ENCODE measurements at regions not wholly inside any gene's neighbourhood (a gene's known extent, or its start where the extent isn't known, plus 50 kb on each side); places are given as distances from the start of the nearest gene placed in this dataset.

DNA sequence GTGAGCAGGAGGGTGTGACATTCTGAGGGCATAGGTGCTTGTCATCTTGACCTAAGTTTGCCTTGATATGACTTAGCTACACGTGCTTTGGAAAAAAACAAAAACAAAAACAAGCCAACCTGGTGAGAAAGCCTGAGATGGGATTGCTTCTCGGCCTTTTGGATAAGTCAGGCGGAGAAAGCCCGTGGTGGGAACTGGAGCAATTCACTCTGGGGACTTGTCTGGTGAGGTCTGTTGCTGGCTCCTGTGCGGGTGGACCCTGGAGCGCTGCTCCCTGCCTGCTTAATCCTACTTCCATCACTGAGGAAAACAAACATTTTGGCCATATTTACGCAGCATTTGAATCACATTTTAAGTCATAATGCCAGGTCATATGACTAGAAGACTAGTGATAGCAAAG is 100.3 kb downstream of the SNX19 start:
- Histone ChIP-seq H3K27me3 (ENCODE audit: insufficient read depth, poor library complexity, severe bottlenecking) (peaks cover 2% of the 10 kb centered on the region), H3K27ac (replicated peaks) (no peak overlapping the region), H3K4me3 (replicated peaks; ENCODE audit: insufficient read depth, low read length) (no peak overlapping the region)
- no peak for DNase-seq (ENCODE audit: low read depth in 1 of 2, low spot score in 1 of 2)
- no peak for TF ChIP-seq GABPA (IDR thresholded peaks at IDR 0.05; ENCODE audit: low read depth)
- no peak for TF ChIP-seq REST (IDR thresholded peaks at IDR 0.05; ENCODE audit: insufficient replicate concordance, low read depth)
- TF ChIP-seq CTCF (IDR thresholded peaks at IDR 0.05; ENCODE audit: insufficient read depth, low read length), result no peak
- no peak for TF ChIP-seq POLR2AphosphoS5 (IDR thresholded peaks at IDR 0.05; ENCODE audit: low read depth)
- no peak for TF ChIP-seq SPI1 (IDR thresholded peaks at IDR 0.05; ENCODE audit: borderline replicate concordance, low read depth)

GRCh38 chr11:130816546-130817329 is 99.5 kb downstream of the SNX19 start:
- no peak for TF ChIP-seq REST (IDR thresholded peaks at IDR 0.05; ENCODE audit: insufficient replicate concordance, low read depth)
- TF ChIP-seq GABPA (IDR thresholded peaks at IDR 0.05; ENCODE audit: low read depth), result no peak
- no peak for TF ChIP-seq POLR2AphosphoS5 (IDR thresholded peaks at IDR 0.05; ENCODE audit: low read depth)
- no peak for DNase-seq (ENCODE audit: low read depth in 1 of 2, low spot score in 1 of 2)
- H3K27ac ChIP-seq (replicated peaks), result no peak overlapping the region
- peaks cover 2% of the 10 kb centered on the region for H3K27me3 ChIP-seq (ENCODE audit: insufficient read depth, poor library complexity, severe bottlenecking)
- no peak overlapping the region for H3K4me3 ChIP-seq (replicated peaks; ENCODE audit: insufficient read depth, low read length)

DNA sequence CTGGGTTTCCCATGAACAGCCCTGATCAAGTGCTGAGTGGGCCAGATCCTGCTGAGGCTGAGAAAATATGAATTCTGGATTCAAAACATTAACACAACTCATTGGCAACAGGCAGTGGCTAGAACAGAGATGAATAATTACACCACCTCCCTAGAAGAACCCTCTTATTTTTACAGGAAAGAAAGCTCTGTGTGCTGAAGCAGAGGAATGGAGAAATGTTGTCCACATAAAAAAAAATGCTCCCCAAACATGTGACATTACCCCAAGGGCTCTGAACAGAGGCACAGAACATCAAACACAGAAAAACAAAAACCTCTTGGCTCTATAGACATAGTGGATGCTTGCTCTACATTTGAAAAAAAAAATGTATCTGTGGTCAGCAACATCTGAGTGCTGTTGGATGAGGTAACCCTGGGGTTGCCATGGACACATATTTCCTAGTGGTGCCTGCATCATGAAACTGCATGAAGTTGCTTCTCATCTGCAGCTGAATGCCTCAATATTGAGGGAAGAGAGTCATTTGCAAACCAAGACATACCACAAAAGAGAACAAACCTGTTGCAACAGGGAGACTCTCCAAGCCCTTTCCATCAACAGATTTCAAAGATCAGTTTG is 98.8 kb downstream of the SNX19 start:
- Histone ChIP-seq H3K4me3 (replicated peaks; ENCODE audit: insufficient read depth, low read length) (no peak overlapping the region), H3K27me3 (ENCODE audit: insufficient read depth, poor library complexity, severe bottlenecking) (peaks cover 2% of the 10 kb centered on the region), H3K27ac (replicated peaks) (no peak overlapping the region)
- TF ChIP-seq CTCF (IDR thresholded peaks at IDR 0.05; ENCODE audit: insufficient read depth, low read length) (no peak), REST (IDR thresholded peaks at IDR 0.05; ENCODE audit: insufficient replicate concordance, low read depth) (no peak)
- DNase-seq (ENCODE audit: low read depth in 1 of 2, low spot score in 1 of 2), result peak; percentile 0 to 12
